Lung microvascular endothelial cell (primary cell): ENCODE measurements at regions not wholly inside any gene's neighbourhood (a gene's known extent, or its start where the extent isn't known, plus 50 kb on each side); places are given as distances from the start of the nearest gene placed in this dataset.

Experiments
- DNase-seq, 2 donors: peaks; one replicate each; pipeline versions ENCODE4 v3.0.0 to v3.0.0-alpha.2; 2010; ENCODE audit warnings: low read depth in 2 of 2

- DNase-seq, result no peak
Observed at GRCh38 chr10:59595593-59595992, 114.1 kb downstream of the SLC16A9 start.

GRCh38 chr10:59593768-59594167 is 115.9 kb downstream of the SLC16A9 start:
- no peak for DNase-seq

GRCh38 chr10:59589796-59590195 is 119.9 kb downstream of the SLC16A9 start:
- no peak for DNase-seq

GRCh38 chr10:59588791-59589190 is 120.9 kb downstream of the SLC16A9 start:
- DNase-seq, result no peak

GRCh38 chr10:59587756-59588140 is 121.9 kb downstream of the SLC16A9 start:
- DNase-seq, result no peak

- no peak for DNase-seq
Observed at GRCh38 chr10:59587083-59587755, 122.4 kb downstream of the SLC16A9 start.

- no peak for DNase-seq
Observed at GRCh38 chr10:59586407-59586891, 123.2 kb downstream of the SLC16A9 start.

- peak in 1 of 2 donors; percentile 69 for DNase-seq
Observed at GRCh38 chr10:59585046-59585700, 124.5 kb downstream of the SLC16A9 start.

- no peak for DNase-seq
Observed at GRCh38 chr10:59582780-59583179, 126.9 kb downstream of the SLC16A9 start.

GRCh38 chr10:59582058-59582457 is 127.6 kb downstream of the SLC16A9 start:
- DNase-seq, result no peak

GRCh38 chr10:59580026-59580863 is 129.4 kb downstream of the SLC16A9 start:
- peak; percentile 12 to 47 for DNase-seq

- no peak for DNase-seq
Observed at GRCh38 chr10:59578741-59579140, 130.9 kb downstream of the SLC16A9 start.

- no peak for DNase-seq
Observed at GRCh38 chr10:59577984-59578383, 131.7 kb downstream of the SLC16A9 start.

GRCh38 chr10:59575269-59575668 is 134.4 kb downstream of the SLC16A9 start:
- DNase-seq, result no peak

- no peak for DNase-seq
Observed at GRCh38 chr10:59563531-59563930, 146.1 kb downstream of the SLC16A9 start.

GRCh38 chr10:59562126-59562525 is 147.5 kb downstream of the SLC16A9 start:
- no peak for DNase-seq

- DNase-seq, result peak in 1 of 2 donors; percentile 6
Observed at GRCh38 chr10:59561477-59562121, 148.1 kb downstream of the SLC16A9 start.

- DNase-seq, result no peak
Observed at GRCh38 chr10:59560990-59561389, 148.7 kb downstream of the SLC16A9 start.

GRCh38 chr10:59560161-59560560 is 149.5 kb downstream of the SLC16A9 start:
- no peak for DNase-seq

- DNase-seq, result no peak
Observed at GRCh38 chr10:59558066-59558465, 151.6 kb downstream of the SLC16A9 start.

- no peak for DNase-seq
Observed at GRCh38 chr10:59557642-59558041, 152.0 kb downstream of the SLC16A9 start.

- no peak for DNase-seq
Observed at GRCh38 chr10:59557052-59557451, 152.6 kb downstream of the SLC16A9 start.
